Cardiac muscle cell (in vitro differentiated cells and primary cell): ENCODE measurements at regions not wholly inside any gene's neighbourhood (a gene's known extent, or its start where the extent isn't known, plus 50 kb on each side); places are given as distances from the start of the nearest gene placed in this dataset.

ENCODE experiments used
- DNase-seq, 2 donors: peaks; one replicate each; pipeline versions ENCODE4 v3.0.0 to v3.0.0-alpha.2; 2010 to 2017; ENCODE audit warnings: low read depth in 1 of 2, low spot score in 1 of 2
- H3K27ac ChIP-seq: fragments of 200-600 bp; sonication (generic); 2 replicates; pipeline ENCODE4 v1.5.1; 2016
- H3K27me3 ChIP-seq: fragments of 200-600 bp; sonication (generic); 2 replicates; pipeline ENCODE4 v1.6.0; 2016; ENCODE audit warnings: control low read depth
- H3K36me3 ChIP-seq: fragments of 200-600 bp; sonication (generic); 2 replicates; pipeline ENCODE4 v1.5.1; 2016; ENCODE audit warnings: control low read depth
- H3K4me1 ChIP-seq: fragments of 200-600 bp; sonication (generic); 2 replicates; pipeline ENCODE4 v1.8.1; 2017; ENCODE audit warnings: low read depth, mild to moderate bottlenecking, mixed run types
- H3K4me3 ChIP-seq: fragments of 200-600 bp; sonication (generic); 2 replicates; pipeline ENCODE4 v1.5.1; 2016; ENCODE audit warnings: mild to moderate bottlenecking
- H3K9me3 ChIP-seq: fragments of 200-600 bp; sonication (generic); 2 replicates; pipeline ENCODE4 v1.5.1; 2017; ENCODE audit warnings: low read depth, mild to moderate bottlenecking, control low read depth
- TF ChIP-seq, protein P1 (sequence below): IDR thresholded peaks from 2 replicates; pipeline ENCODE4 v1.5.1; 2012; ENCODE audit warnings: low read depth, mild to moderate bottlenecking, low read length

DNA sequence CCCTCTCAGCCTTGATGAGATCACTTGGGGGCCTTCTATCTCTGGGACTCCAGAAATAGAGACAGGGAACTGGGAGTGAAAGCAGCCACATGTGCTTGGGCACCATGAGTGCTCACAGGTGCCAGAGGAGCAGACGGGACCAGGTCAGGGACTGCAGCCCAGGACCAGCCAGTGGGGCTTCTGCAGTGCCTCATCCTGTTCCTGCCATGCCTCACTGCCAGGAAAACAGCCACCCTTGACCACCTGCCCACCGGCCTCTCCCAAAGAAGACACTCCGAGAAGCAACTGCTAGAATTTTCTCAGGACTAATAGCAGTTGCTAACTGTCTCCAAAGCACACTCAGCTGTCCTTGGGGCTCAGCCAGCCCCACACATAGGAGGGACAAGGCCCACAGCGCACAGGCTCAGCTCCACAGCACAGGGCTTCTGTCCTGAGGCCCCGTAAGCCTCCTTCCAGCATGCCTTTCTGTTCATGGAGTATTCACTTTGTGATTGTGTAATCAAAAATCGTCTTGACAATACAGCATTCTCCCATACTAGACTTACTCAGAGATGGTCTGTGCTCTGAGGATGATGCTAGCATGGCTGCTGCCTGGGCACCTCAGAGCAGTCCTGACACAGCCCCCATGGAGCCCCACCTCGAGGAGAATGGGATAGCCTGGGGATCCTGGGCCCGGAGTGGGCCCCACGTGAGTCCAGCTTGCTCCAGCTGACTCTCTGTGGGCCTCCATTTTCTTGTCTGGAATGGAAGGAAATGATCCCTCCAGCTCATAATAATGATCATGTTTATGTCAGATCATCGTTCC, 115.7 kb upstream of the RET start:
- H3K36me3 ChIP-seq = no peaks in the 10 kb centered on the region
- no peaks in the 10 kb centered on the region for H3K27me3 ChIP-seq
- no peak overlapping the region for H3K4me3 ChIP-seq
- no peak overlapping the region for H3K27ac ChIP-seq
- DNase-seq = no peak
- TF ChIP-seq, protein P1, sequence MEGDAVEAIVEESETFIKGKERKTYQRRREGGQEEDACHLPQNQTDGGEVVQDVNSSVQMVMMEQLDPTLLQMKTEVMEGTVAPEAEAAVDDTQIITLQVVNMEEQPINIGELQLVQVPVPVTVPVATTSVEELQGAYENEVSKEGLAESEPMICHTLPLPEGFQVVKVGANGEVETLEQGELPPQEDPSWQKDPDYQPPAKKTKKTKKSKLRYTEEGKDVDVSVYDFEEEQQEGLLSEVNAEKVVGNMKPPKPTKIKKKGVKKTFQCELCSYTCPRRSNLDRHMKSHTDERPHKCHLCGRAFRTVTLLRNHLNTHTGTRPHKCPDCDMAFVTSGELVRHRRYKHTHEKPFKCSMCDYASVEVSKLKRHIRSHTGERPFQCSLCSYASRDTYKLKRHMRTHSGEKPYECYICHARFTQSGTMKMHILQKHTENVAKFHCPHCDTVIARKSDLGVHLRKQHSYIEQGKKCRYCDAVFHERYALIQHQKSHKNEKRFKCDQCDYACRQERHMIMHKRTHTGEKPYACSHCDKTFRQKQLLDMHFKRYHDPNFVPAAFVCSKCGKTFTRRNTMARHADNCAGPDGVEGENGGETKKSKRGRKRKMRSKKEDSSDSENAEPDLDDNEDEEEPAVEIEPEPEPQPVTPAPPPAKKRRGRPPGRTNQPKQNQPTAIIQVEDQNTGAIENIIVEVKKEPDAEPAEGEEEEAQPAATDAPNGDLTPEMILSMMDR = no peak
- H3K9me3 ChIP-seq = no peaks in the 10 kb centered on the region
- no peaks in the 10 kb centered on the region for H3K4me1 ChIP-seq

DNA sequence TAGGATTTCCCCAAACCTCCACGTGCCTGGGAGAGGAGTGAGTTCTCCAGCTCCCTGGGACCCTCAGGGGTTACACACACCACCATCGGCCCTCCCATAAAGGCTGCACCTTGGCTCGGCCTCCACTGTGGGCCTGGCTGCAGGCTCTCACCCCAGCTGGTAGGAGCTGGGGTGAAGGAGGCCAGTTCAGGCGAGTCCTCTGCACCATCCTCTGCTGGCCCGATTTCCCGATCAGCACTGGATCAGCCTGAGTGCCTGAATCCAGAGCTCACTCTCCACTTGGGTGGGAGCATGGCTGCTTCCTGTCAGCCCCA, 115.1 kb upstream of the RET start:
- no peaks in the 10 kb centered on the region for H3K36me3 ChIP-seq
- H3K4me1 ChIP-seq = no peaks in the 10 kb centered on the region
- no peaks in the 10 kb centered on the region for H3K9me3 ChIP-seq
- no peak for DNase-seq
- TF ChIP-seq, protein P1 = no peak
- no peaks in the 10 kb centered on the region for H3K27me3 ChIP-seq
- no peak overlapping the region for H3K27ac ChIP-seq
- H3K4me3 ChIP-seq = no peak overlapping the region

DNA sequence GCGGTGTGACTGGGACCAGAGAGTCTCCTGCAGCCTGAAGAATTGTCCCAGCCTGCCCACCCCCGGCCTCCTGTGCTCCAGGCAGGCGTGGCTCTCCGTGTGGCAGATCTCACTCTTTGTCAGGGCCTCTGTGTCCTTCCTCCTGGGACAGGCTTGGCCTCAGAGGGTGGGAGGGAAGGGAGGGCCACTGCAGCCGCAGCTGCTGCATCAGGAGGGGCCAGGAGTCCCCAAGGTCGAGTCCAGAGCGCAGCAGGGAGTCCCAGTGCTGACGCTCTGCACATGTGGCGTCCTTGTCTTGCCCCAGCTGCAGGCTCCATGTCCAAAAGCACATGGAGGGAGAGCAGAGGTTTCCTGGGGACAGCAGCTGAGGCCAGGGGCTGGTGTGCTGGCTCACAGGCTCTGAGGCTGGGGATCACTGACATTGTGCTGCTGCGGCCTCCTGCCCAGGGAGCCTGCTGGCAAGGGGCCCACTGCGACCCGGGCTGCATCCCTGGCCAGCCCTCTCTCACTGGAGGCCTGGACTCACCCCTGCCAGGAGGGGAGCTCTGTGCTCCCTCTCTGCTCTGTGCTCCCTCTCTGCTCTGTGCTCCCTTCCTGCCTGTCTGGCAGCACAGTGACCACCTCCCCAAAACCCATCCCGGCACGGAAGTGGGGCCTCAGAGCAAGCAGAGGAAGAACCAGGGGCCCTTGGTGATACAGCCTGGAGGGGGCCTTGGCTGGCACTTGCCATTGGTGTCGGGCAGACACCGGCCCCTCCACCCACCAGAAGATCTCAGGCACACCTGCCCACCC, 114.6 kb upstream of the RET start:
- TF ChIP-seq, protein P1 = no peak
- H3K4me1 ChIP-seq = no peaks in the 10 kb centered on the region
- no peak overlapping the region for H3K4me3 ChIP-seq
- H3K9me3 ChIP-seq = no peaks in the 10 kb centered on the region
- no peak overlapping the region for H3K27ac ChIP-seq
- DNase-seq = no peak
- no peaks in the 10 kb centered on the region for H3K36me3 ChIP-seq
- H3K27me3 ChIP-seq = no peaks in the 10 kb centered on the region

DNA sequence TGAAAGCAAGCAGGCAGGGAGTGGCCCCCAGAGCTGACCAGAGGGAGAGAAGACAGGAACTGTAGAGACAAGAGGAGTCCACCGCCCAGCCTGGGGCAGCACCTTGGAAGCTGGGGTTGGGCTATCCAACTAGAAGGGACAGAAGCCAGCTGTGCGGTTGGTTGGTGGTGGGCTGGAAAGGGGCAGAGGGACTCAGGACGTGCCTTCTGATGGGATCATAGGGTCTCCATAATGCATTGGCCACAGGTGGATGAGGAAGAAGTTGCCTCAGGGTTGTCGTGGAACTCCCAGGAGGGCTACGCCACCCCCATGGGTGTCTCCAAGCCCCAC, 114.0 kb upstream of the RET start:
- H3K27me3 ChIP-seq = no peaks in the 10 kb centered on the region
- TF ChIP-seq, protein P1 = no peak
- H3K9me3 ChIP-seq = no peaks in the 10 kb centered on the region
- H3K4me1 ChIP-seq = no peaks in the 10 kb centered on the region
- no peak for DNase-seq
- no peak overlapping the region for H3K4me3 ChIP-seq
- no peak overlapping the region for H3K27ac ChIP-seq
- no peaks in the 10 kb centered on the region for H3K36me3 ChIP-seq

DNA sequence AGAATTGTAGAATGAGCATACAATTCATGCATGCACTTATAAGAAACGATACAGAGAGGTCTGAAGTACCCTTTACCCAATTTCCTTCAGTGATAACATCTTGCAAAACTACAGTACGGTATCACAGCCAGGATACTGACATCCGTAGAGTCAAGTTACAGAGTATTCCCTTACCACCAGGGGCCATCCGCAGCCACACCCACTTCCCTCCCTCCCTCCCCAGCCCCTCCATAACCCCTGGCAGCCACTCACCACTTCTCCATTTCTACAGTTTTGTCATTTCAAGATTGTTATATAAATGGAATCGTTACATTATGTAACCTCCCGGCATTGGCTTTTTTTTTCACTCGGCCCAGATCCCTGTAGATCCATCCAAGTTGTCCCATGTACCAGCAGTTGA, 113.6 kb upstream of the RET start:
- TF ChIP-seq, protein P1 = no peak
- Histone ChIP-seq H3K9me3 (no peaks in the 10 kb centered on the region), H3K36me3 (no peaks in the 10 kb centered on the region), H3K27ac (no peak overlapping the region), H3K4me3 (no peak overlapping the region), H3K4me1 (no peaks in the 10 kb centered on the region), H3K27me3 (no peaks in the 10 kb centered on the region)
- no peak for DNase-seq
